ENCODE measurements at regions not wholly inside any gene's neighbourhood (a gene's known extent, or its start where the extent isn't known, plus 50 kb on each side); places are given as distances from the start of the nearest gene placed in this dataset.

- TF ChIP-seq CTCF (conservative IDR thresholded peaks at IDR 0.05) (no peak), EZH2 (IDR thresholded peaks at IDR 0.05; ENCODE audit: low read depth) (no peak)
These were observed 261.9 kb upstream of the MOCS1 start for GRCh38 chr6:40196135-40196518.
